ENCODE measurements at regions not wholly inside any gene's neighbourhood (a gene's known extent, or its start where the extent isn't known, plus 50 kb on each side); places are given as distances from the start of the nearest gene placed in this dataset.

DNA sequence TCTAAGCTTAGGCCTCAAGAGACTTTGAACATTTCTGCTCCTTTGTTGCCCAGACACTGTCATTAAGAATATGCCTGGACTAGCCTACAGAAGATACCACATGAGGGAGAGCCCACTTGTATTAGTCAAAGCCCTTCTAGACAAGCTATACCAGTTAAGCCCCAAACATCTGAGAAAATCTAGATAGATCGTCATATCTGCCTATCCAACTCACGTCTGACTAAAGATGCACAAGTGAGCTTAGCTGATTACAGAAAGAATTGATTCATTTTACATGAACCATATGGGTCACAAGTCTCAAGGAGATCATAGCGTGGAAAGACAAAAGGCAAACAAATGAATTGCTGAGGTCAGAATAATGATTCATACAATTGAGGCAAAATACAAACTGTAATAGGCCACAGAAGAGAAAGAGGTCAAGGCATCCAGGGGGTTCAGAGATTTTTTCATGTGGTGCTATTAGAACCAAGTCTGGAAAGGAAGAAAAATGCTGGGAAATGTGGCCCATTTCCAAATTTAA lies 1155.5 kb upstream of the TENM4 start:
- no peak overlapping the region for H3K4me3 ChIP-seq
- H3K27ac ChIP-seq = no peak overlapping the region
- TF ChIP-seq, protein P1, sequence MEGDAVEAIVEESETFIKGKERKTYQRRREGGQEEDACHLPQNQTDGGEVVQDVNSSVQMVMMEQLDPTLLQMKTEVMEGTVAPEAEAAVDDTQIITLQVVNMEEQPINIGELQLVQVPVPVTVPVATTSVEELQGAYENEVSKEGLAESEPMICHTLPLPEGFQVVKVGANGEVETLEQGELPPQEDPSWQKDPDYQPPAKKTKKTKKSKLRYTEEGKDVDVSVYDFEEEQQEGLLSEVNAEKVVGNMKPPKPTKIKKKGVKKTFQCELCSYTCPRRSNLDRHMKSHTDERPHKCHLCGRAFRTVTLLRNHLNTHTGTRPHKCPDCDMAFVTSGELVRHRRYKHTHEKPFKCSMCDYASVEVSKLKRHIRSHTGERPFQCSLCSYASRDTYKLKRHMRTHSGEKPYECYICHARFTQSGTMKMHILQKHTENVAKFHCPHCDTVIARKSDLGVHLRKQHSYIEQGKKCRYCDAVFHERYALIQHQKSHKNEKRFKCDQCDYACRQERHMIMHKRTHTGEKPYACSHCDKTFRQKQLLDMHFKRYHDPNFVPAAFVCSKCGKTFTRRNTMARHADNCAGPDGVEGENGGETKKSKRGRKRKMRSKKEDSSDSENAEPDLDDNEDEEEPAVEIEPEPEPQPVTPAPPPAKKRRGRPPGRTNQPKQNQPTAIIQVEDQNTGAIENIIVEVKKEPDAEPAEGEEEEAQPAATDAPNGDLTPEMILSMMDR (IDR thresholded peaks at IDR 0.05) = no peak
- no peak for DNase-seq (ENCODE audit: low spot score)

DNA sequence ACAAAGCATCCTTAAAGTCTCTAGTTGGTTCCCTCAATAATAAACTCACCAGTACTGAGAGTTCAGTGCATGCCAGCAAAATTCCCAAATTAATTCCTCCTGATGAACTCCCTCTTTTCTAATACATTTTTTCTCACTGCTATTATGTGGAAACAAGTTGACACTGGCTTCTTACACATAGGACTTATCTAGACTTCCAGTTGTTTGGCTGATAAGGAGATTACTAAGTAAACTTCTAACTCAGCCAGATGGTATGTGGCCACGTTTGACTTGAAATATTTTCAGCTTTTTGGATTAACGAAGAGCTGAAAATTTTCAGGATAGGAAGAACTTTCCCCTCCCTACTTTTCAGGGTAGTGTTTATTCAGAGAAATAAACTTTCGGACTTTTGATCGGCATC lies 1154.2 kb upstream of the TENM4 start:
- H3K27ac ChIP-seq = no peak overlapping the region
- DNase-seq (ENCODE audit: low spot score) = no peak
- TF ChIP-seq, protein P1 (IDR thresholded peaks at IDR 0.05) = no peak

DNA sequence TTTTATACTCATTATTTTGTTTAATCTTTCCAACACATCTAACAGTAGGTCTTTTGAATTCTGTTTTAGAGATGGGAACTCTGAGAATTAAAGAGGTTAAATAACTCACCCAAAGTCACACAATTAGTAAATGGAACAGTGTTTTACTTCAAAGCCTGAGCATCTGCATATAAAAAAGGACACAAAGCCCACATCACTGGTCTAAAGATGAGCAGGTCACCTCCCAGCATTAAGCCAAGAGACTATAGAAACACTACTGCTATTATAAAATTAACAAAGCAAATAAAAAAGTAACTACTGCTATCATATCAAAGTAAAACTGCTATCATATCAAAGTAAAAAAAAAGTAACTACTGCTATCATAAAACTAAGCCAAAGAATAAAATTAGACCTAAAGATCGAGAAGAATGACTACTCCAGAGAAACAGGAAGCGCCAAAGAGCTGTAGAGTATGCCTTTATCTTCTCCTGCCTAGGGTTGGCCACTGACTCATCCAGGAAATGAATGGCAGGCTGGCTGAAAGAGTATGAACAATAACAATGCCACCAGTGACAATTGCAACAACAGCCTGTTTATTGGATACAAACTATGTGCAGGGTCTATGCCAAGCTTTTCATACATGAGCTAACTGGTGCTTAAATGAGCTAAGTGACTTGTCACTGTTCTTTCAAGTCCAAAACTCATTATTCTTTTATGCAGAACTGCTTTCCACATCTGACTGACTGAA lies 1153.0 kb upstream of the TENM4 start:
- TF ChIP-seq, protein P1 (IDR thresholded peaks at IDR 0.05) = no peak
- no peak for DNase-seq (ENCODE audit: low spot score)
- Histone ChIP-seq H3K27ac (no peak overlapping the region), H3K4me3 (no peak overlapping the region)

More for the DNA sequence above, 1154.2 kb upstream of the TENM4 start:
- H3K4me3 ChIP-seq = no peak overlapping the region

DNA sequence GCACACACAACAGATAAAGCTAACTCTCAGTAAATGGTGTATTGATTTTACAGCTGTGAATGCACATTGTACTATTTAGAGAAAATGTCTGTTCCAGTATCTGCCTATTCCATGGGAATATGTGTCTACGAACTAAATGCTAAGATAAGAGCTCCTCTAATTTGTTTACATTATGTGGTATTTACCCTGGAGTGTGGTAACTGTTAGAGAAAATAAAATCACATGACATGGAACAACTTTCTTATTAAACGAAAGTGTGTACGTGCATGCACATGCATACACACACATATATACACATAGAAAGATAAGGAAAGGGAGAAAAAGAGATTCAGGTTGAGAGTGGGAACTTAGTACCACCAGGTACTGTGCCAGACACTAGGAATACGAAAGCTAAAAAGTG lies 1151.7 kb upstream of the TENM4 start:
- H3K4me3 ChIP-seq = no peak overlapping the region
- no peak for DNase-seq (ENCODE audit: low spot score)
- TF ChIP-seq, protein P1 (IDR thresholded peaks at IDR 0.05) = no peak
- no peak overlapping the region for H3K27ac ChIP-seq

DNA sequence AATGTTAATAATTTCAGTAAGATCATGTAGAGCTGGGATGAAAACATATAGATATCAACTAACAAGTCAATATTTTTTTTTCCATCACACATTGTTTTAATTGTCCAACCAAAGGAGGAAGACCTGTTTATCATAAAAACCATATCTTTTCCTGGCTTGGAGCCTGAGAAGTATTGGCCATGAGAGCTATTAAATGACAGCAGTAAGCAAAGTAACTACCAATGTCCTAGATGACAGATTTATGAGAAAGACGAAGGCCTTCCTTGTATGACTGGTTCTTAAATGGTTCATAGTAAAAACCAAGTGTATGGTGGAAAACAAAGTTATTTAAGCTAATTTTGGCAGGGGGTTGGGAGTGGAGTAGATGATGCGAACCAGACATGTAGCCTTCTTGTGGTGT lies 1147.1 kb upstream of the TENM4 start:
- Histone ChIP-seq H3K27ac (no peak overlapping the region), H3K4me3 (no peak overlapping the region)
- TF ChIP-seq, protein P1 (IDR thresholded peaks at IDR 0.05) = no peak
- DNase-seq (ENCODE audit: low spot score) = no peak

DNA sequence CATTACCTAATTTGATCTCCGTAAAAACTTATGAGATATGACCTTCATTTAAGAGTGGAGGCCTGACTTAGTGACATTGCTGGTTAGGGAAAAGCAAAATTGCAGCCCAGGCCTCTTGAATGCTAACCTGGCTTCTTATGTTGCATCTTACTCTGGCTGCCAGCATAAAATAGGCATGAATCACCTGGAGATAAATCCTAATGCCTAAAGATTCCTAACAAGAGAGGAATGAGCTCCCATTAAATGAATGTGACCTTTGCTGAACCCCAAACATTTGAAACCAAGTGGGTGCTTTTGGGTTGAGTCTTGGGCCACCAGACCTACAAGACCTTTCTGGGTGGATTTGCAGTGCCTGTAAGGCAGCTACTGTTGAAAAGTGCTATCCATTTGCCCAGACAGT lies 1145.6 kb upstream of the TENM4 start:
- Histone ChIP-seq H3K4me3 (no peak overlapping the region), H3K27ac (no peak overlapping the region)
- TF ChIP-seq, protein P1 (IDR thresholded peaks at IDR 0.05) = no peak
- DNase-seq (ENCODE audit: low spot score) = no peak

DNA sequence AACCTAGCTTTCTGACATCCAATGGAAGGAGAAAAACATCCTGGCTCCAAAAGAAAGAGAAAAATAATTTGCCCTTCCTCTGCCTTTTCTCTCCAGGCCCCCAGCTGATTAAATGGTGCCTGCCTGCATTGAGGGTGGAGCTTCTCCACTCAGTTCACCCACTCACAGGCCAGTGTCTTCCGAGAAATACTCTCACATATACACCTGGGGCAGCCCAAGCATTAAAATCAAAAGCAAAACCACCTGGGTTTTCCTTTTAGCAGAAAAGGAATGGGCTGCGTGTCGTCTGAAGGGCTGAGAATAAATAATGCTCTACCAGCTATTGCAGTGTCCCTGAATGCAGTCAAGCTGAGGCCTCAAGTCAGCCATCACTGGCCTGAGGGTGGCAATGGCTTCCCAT lies 1143.8 kb upstream of the TENM4 start:
- Histone ChIP-seq H3K27ac (no peak overlapping the region), H3K4me3 (no peak overlapping the region)
- TF ChIP-seq, protein P1 (IDR thresholded peaks at IDR 0.05) = no peak

More for the DNA sequence above, 1143.8 kb upstream of the TENM4 start:
- DNase-seq (ENCODE audit: low spot score) = no peak

Measured in coronary artery (tissue), 2 donors.